Natural killer cell (primary cell): ENCODE measurements at regions not wholly inside any gene's neighbourhood (a gene's known extent, or its start where the extent isn't known, plus 50 kb on each side); places are given as distances from the start of the nearest gene placed in this dataset.

ENCODE experiments used
- ATAC-seq, 3 donors: fragments of 150-1000 bp in 2 of 3; fragments of 200-7000 bp in 1 of 3; cut with Tn5 transposase; 1 replicate in 1 of 3; 2 replicates in 2 of 3; pipeline ENCODE4 v1.10.0; 2021; ENCODE audit warnings: mild to moderate bottlenecking in 2 of 3, moderate library complexity in 2 of 3
- DNase-seq, 2 donors: peaks; one replicate each; pipeline versions ENCODE4 v3.0.0 to v3.0.0-alpha.2; 2013 to 2021; ENCODE audit warnings: mixed read lengths in 1 of 2
- H3K27ac ChIP-seq: one replicate; pipeline ENCODE4 v1.5.1; 2013; ENCODE audit warnings: mild to moderate bottlenecking, low read length
- H3K27me3 ChIP-seq: one replicate; pipeline ENCODE4 v1.6.1; 2013; ENCODE audit warnings: low read length; ENCODE audit not compliant: control insufficient read depth, insufficient read depth
- H3K36me3 ChIP-seq: one replicate; pipeline ENCODE4 v1.6.1; 2013; ENCODE audit warnings: low read length; ENCODE audit not compliant: control insufficient read depth, insufficient read depth
- H3K4me1 ChIP-seq: one replicate; pipeline ENCODE4 v1.6.1; 2013; ENCODE audit warnings: low read length; ENCODE audit not compliant: control insufficient read depth, insufficient read depth
- H3K4me3 ChIP-seq: one replicate; pipeline ENCODE4 v1.5.1; 2013; ENCODE audit warnings: low read length
- H3K9me3 ChIP-seq: one replicate; pipeline ENCODE4 v1.6.1; 2013; ENCODE audit warnings: low read length; ENCODE audit not compliant: control insufficient read depth, insufficient read depth
- H3K27ac Mint-ChIP-seq, 2 donors: one replicate each; pipeline ENCODE4 v1.8.0; 2022; ENCODE audit warnings: mild to moderate bottlenecking in 2 of 2, mixed read lengths in 2 of 2, moderate library complexity in 1 of 2
- H3K27me3 Mint-ChIP-seq, 2 donors: one replicate each; pipeline ENCODE4 v1.8.0; 2022; ENCODE audit warnings: low read depth in 2 of 2, mixed read lengths in 2 of 2
- H3K36me3 Mint-ChIP-seq: one replicate; pipeline ENCODE4 v1.8.0; 2022; ENCODE audit warnings: mixed read lengths
- H3K4me1 Mint-ChIP-seq, 2 donors: one replicate each; pipeline ENCODE4 v1.8.0; 2022; ENCODE audit warnings: mixed read lengths in 2 of 2
- H3K4me3 Mint-ChIP-seq: one replicate; pipeline ENCODE4 v1.8.0; 2022; ENCODE audit warnings: mild to moderate bottlenecking, moderate library complexity, mixed read lengths
- H3K9me3 Mint-ChIP-seq, 2 donors: one replicate each; pipeline ENCODE4 v1.8.0; 2022; ENCODE audit warnings: mixed read lengths in 2 of 2
- CTCF ChIP-seq: fragments of 200-600 bp; IDR thresholded peaks from one replicate; pipeline ENCODE4 v1.8.0; 2022; ENCODE audit warnings: antibody characterized with exemption
- WGBS: methylation state at CpG from one replicate; pipeline ENCODE4 v1.1.7; 2013; ENCODE audit warnings: missing lambda C conversion rate; ENCODE audit not compliant: insufficient coverage; 5-methylcytosine and 5-hydroxymethylcytosine counted together
- intact Hi-C: fragments of 100-400 bp; cut with micrococcal nuclease; formaldehyde crosslinking; loops from one replicate; pipeline ENCODE4 v1.14.2; 2022

GRCh38 chr6:54614499-54615195 is 231.9 kb upstream of the FAM83B start:
- Mint-ChIP-seq H3K4me3 (no peak overlapping the region), H3K27ac (no peak overlapping the region), H3K36me3 (no peaks in the 10 kb centered on the region), H3K9me3 (peaks cover 0 to 4% of the 10 kb centered on the region in 2 donors), H3K27me3 (no peaks in the 10 kb centered on the region), H3K4me1 (no peaks in the 10 kb centered on the region)
- no peak overlapping the region for H3K4me3 ChIP-seq
- H3K27ac ChIP-seq: no peak overlapping the region
- H3K4me1 ChIP-seq: no peaks in the 10 kb centered on the region
- 89% methylated on average over 9 of the region's 9 CpGs for WGBS
- no peaks in the 10 kb centered on the region for H3K36me3 ChIP-seq
- no peak for TF ChIP-seq CTCF
- no peaks in the 10 kb centered on the region for H3K27me3 ChIP-seq
- DNase-seq (no peak), ATAC-seq (no peak)
- peaks cover 3% of the 10 kb centered on the region for H3K9me3 ChIP-seq
- intact Hi-C loops: no loop called here

- no peaks in the 10 kb centered on the region for H3K27me3 ChIP-seq
- TF ChIP-seq CTCF: no peak
- H3K9me3 Mint-ChIP-seq: peaks cover 0 to 4% of the 10 kb centered on the region in 2 donors
These were observed 228.8 kb upstream of the FAM83B start for GRCh38 chr6:54617730-54618129.

GRCh38 chr6:54618572-54618971 is 228.0 kb upstream of the FAM83B start:
- no peaks in the 10 kb centered on the region for H3K4me1 Mint-ChIP-seq
- H3K27ac Mint-ChIP-seq: no peak overlapping the region
- Histone ChIP-seq H3K9me3 (peaks cover 3% of the 10 kb centered on the region), H3K4me3 (no peak overlapping the region), H3K27me3 (no peaks in the 10 kb centered on the region), H3K36me3 (no peaks in the 10 kb centered on the region), H3K4me1 (no peaks in the 10 kb centered on the region), H3K27ac (no peak overlapping the region)
- no peaks in the 10 kb centered on the region for H3K36me3 Mint-ChIP-seq
- no peak for DNase-seq
- no peak for TF ChIP-seq CTCF
- peaks cover 0 to 4% of the 10 kb centered on the region in 2 donors for H3K9me3 Mint-ChIP-seq
- no peaks in the 10 kb centered on the region for H3K27me3 Mint-ChIP-seq
- no peak for ATAC-seq
- intact Hi-C loops: no loop called here
- H3K4me3 Mint-ChIP-seq: no peak overlapping the region

More at GRCh38 chr6:54617730-54618129, 228.8 kb upstream of the FAM83B start:
- no peak overlapping the region for H3K27ac ChIP-seq
- Mint-ChIP-seq H3K27me3 (no peaks in the 10 kb centered on the region), H3K4me3 (no peak overlapping the region), H3K36me3 (no peaks in the 10 kb centered on the region), H3K27ac (no peak overlapping the region), H3K4me1 (no peaks in the 10 kb centered on the region)
- intact Hi-C loops: no loop called here
- H3K9me3 ChIP-seq: peaks cover 3% of the 10 kb centered on the region
- WGBS: no CpG with 5 or more reads among the region's 1 CpG
- H3K36me3 ChIP-seq: no peaks in the 10 kb centered on the region
- DNase-seq (no peak), ATAC-seq (no peak)
- no peaks in the 10 kb centered on the region for H3K4me1 ChIP-seq
- H3K4me3 ChIP-seq: no peak overlapping the region

- H3K27me3 Mint-ChIP-seq: no peaks in the 10 kb centered on the region
- peaks cover 0 to 3% of the 10 kb centered on the region in 2 donors for H3K9me3 Mint-ChIP-seq
- peaks cover 3% of the 10 kb centered on the region for H3K9me3 ChIP-seq
- DNase-seq (no peak), ATAC-seq (no peak)
- H3K27me3 ChIP-seq: no peaks in the 10 kb centered on the region
- no peaks in the 10 kb centered on the region for H3K36me3 ChIP-seq
- H3K4me1 Mint-ChIP-seq: no peaks in the 10 kb centered on the region
- H3K4me3 ChIP-seq: no peak overlapping the region
- no peak overlapping the region for H3K4me3 Mint-ChIP-seq
- no peak for TF ChIP-seq CTCF
- no peak overlapping the region for H3K27ac Mint-ChIP-seq
- intact Hi-C loops: no loop called here
- H3K4me1 ChIP-seq: no peaks in the 10 kb centered on the region
- H3K36me3 Mint-ChIP-seq: no peaks in the 10 kb centered on the region
- WGBS: 75% methylated on average over 2 of the region's 2 CpGs
- H3K27ac ChIP-seq: no peak overlapping the region
These were observed 227.5 kb upstream of the FAM83B start for GRCh38 chr6:54619102-54619501.
